Caki2 (cell line): ENCODE measurements at regions not wholly inside any gene's neighbourhood (a gene's known extent, or its start where the extent isn't known, plus 50 kb on each side); places are given as distances from the start of the nearest gene placed in this dataset.

Experiments
- DNase-seq: peaks from one replicate; pipeline ENCODE4 v3.0.0-alpha.2; 2015; ENCODE audit warnings: low read depth
- in situ Hi-C: cut with HindIII; loops from 2 replicates; pipeline ENCODE4 v1.10.0; 2016; ENCODE audit warnings: low sequenced_read_pairs, low pct_unique_long_range_greater_than_20kb, mixed read lengths

GRCh38 chr2:105150231-105150630 is 91.3 kb upstream of the GPR45 start:
- in situ Hi-C loops, result no loop called here
- DNase-seq, result no peak

- no peak for DNase-seq
- in situ Hi-C loops, result no loop called here
These were observed 87.3 kb upstream of the GPR45 start for GRCh38 chr2:105154119-105154818.

- no peak for DNase-seq
- in situ Hi-C loops, result no loop called here
These were observed 85.4 kb upstream of the GPR45 start for GRCh38 chr2:105156166-105156565.

- DNase-seq, result no peak
- in situ Hi-C loops, result no loop called here
These were observed 83.5 kb upstream of the GPR45 start for GRCh38 chr2:105158002-105158401.

- in situ Hi-C loops, result no loop called here
- no peak for DNase-seq
These were observed 74.9 kb upstream of the GPR45 start for GRCh38 chr2:105166688-105167087.

GRCh38 chr2:105168543-105168942 is 73.0 kb upstream of the GPR45 start:
- in situ Hi-C loops, result no loop called here

GRCh38 chr2:105175231-105175630 is 66.3 kb upstream of the GPR45 start:
- DNase-seq, result peak; percentile 76
- in situ Hi-C loops, result no loop called here

More at GRCh38 chr2:105168543-105168942, 73.0 kb upstream of the GPR45 start:
- no peak for DNase-seq

GRCh38 chr2:105176429-105176828 is 65.1 kb upstream of the GPR45 start:
- peak; percentile 64 for DNase-seq
- in situ Hi-C loops, result no loop called here

- in situ Hi-C loops, result no loop called here
- no peak for DNase-seq
These were observed 64.5 kb upstream of the GPR45 start for GRCh38 chr2:105177008-105177407.

- in situ Hi-C loops, result no loop called here
These were observed 63.8 kb upstream of the GPR45 start for GRCh38 chr2:105177536-105178254.

GRCh38 chr2:105179469-105180372 is 61.8 kb upstream of the GPR45 start:
- in situ Hi-C loops, result no loop called here
- peak; percentile 76 for DNase-seq

More at GRCh38 chr2:105177536-105178254, 63.8 kb upstream of the GPR45 start:
- no peak for DNase-seq

- no peak for DNase-seq
- in situ Hi-C loops, result no loop called here
These were observed 61.0 kb upstream of the GPR45 start for GRCh38 chr2:105180491-105180972.

- DNase-seq, result no peak
- in situ Hi-C loops, result no loop called here
These were observed 60.3 kb upstream of the GPR45 start for GRCh38 chr2:105181282-105181681.

- DNase-seq, result no peak
- in situ Hi-C loops, result no loop called here
These were observed 57.8 kb upstream of the GPR45 start for GRCh38 chr2:105183555-105184323.

- in situ Hi-C loops, result no loop called here
- DNase-seq, result no peak
These were observed 57.1 kb upstream of the GPR45 start for GRCh38 chr2:105184420-105184819.

GRCh38 chr2:105186967-105187498 is 54.5 kb upstream of the GPR45 start:
- no peak for DNase-seq
- in situ Hi-C loops, result no loop called here

- in situ Hi-C loops, result no loop called here
- peak; percentile 41 for DNase-seq
These were observed 54.0 kb upstream of the GPR45 start for GRCh38 chr2:105187531-105187930.

- no peak for DNase-seq
- in situ Hi-C loops, result no loop called here
These were observed 53.2 kb upstream of the GPR45 start for GRCh38 chr2:105188343-105188742.
